ENCODE measurements at regions not wholly inside any gene's neighbourhood (a gene's known extent, or its start where the extent isn't known, plus 50 kb on each side); places are given as distances from the start of the nearest gene placed in this dataset.
A peak's percentile ranks its signal among the peaks of the same experiment; 100 is the strongest.

DNA sequence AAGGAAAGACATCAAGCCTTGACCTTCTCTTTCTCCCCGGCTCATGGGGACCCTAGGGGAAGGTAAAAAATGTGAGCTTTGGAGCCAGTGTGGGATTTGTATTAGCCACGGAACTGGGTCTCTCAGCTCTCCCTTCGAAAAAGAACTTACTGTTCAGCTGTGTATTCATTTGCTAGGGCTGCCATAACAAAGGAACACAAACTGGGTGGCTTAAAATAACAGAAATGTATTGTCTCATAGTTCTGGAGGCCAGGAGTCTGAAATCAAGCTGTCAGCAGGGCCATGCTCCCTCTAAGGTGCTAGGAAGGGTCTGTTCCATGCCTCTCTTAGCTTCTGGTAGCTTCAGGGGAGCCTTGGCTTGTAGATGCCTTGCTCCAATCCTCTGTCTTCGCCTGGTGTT, 83.5 kb upstream of the SLC2A1 start:
- Histone ChIP-seq H3K4me1 (peaks cover 37% of the 10 kb centered on the region), H3K36me3 (no peaks in the 10 kb centered on the region), H3K9me3 (replicated peaks) (no peaks in the 10 kb centered on the region), H3K27me3 (no peaks in the 10 kb centered on the region), H3K27ac (no peak overlapping the region; the same call in 1 of the 2 replicates), H3K4me3 (no peak overlapping the region)
- DNase-seq = no peak

DNA sequence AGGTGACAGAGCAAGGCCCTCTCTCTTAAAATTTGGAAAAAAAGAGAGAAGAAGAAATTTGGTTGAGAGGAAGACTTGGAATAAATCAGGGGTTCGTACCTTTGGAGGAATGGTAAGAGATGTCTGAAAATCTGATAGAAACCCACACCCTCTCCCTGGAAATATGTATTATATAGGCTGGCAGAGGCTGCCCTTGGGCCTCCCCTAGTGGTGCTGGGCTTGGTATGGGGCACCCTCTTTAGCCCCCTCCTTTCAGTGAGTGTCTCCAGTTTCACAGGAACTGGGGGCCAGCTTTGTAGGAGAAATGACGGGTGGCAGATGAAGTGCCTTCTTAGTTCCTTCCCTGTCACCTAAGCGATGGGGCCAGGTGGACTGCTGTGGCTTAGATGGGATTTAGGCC, 82.9 kb upstream of the SLC2A1 start:
- Histone ChIP-seq H3K9me3 (replicated peaks) (no peaks in the 10 kb centered on the region), H3K27me3 (no peaks in the 10 kb centered on the region), H3K36me3 (no peaks in the 10 kb centered on the region), H3K4me1 (peaks cover 37% of the 10 kb centered on the region), H3K27ac (no peak overlapping the region), H3K4me3 (no peak overlapping the region)
- no peak for DNase-seq

- Histone ChIP-seq H3K36me3 (no peaks in the 10 kb centered on the region), H3K4me1 (peaks cover 37% of the 10 kb centered on the region), H3K27ac (no peak overlapping the region), H3K4me3 (no peak overlapping the region), H3K9me3 (replicated peaks) (no peaks in the 10 kb centered on the region), H3K27me3 (no peaks in the 10 kb centered on the region)
- no peak for DNase-seq
Measured at GRCh38 chr1:43039228-43040055, 80.8 kb upstream of the SLC2A1 start.

- no peaks in the 10 kb centered on the region for H3K36me3 ChIP-seq
- H3K4me3 ChIP-seq = no peak overlapping the region
- peak; percentile 45 to 55 for DNase-seq
- no peaks in the 10 kb centered on the region for H3K27me3 ChIP-seq
- H3K27ac ChIP-seq = no peak overlapping the region
- peaks cover 31% of the 10 kb centered on the region for H3K4me1 ChIP-seq
- no peaks in the 10 kb centered on the region for H3K9me3 ChIP-seq (replicated peaks)
Measured at GRCh38 chr1:43038232-43038935, 79.7 kb upstream of the SLC2A1 start.

GRCh38 chr1:43037466-43037865, 78.8 kb upstream of the SLC2A1 start:
- Histone ChIP-seq H3K9me3 (replicated peaks) (no peaks in the 10 kb centered on the region), H3K27ac (no peak overlapping the region), H3K4me1 (peaks cover 22% of the 10 kb centered on the region), H3K4me3 (no peak overlapping the region), H3K36me3 (no peaks in the 10 kb centered on the region), H3K27me3 (no peaks in the 10 kb centered on the region)
- no peak for DNase-seq

- Histone ChIP-seq H3K27me3 (no peaks in the 10 kb centered on the region), H3K27ac (no peak overlapping the region), H3K4me3 (no peak overlapping the region)
Measured at GRCh38 chr1:43036932-43037331, 78.3 kb upstream of the SLC2A1 start.

GRCh38 chr1:43035821-43036741, 77.4 kb upstream of the SLC2A1 start:
- Histone ChIP-seq H3K36me3 (no peaks in the 10 kb centered on the region), H3K9me3 (replicated peaks) (no peaks in the 10 kb centered on the region), H3K4me1 (peaks cover 14% of the 10 kb centered on the region), H3K4me3 (no peak overlapping the region), H3K27ac (no peak overlapping the region), H3K27me3 (no peaks in the 10 kb centered on the region)
- no peak for DNase-seq

More at GRCh38 chr1:43036932-43037331, 78.3 kb upstream of the SLC2A1 start:
- peaks cover 16% of the 10 kb centered on the region for H3K4me1 ChIP-seq
- no peaks in the 10 kb centered on the region for H3K9me3 ChIP-seq (replicated peaks)
- no peak for DNase-seq
- no peaks in the 10 kb centered on the region for H3K36me3 ChIP-seq

- Histone ChIP-seq H3K4me3 (no peak overlapping the region), H3K27me3 (no peaks in the 10 kb centered on the region), H3K36me3 (no peaks in the 10 kb centered on the region), H3K27ac (no peak overlapping the region), H3K9me3 (replicated peaks) (no peaks in the 10 kb centered on the region), H3K4me1 (peaks cover 14% of the 10 kb centered on the region)
- no peak for DNase-seq
Measured at GRCh38 chr1:43034778-43035177, 76.1 kb upstream of the SLC2A1 start.

DNA sequence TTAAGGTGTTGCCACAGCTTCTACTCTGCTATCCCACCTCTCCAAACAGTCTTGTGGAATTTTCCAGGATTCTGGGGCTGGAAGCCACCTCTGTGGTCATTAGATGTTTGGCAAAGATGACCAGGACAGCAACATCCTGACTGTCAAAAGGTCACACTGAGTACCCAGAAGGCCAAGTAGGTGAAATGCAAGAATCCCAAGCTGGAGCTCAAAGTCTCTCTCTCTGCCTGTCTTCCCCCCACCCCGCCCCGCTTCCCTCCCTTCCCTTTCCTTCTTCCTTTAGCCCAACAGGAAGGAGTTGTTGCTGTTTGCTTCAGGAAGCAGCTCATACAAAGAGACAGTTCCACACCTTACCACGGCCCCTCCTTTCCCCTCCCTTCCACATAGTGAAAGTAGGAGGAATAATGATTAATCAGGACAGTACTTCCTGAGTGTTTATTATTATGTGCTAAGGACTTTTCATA, 75.6 kb upstream of the SLC2A1 start:
- no peak for DNase-seq
- H3K27ac ChIP-seq = no peak overlapping the region
- no peaks in the 10 kb centered on the region for H3K27me3 ChIP-seq
- H3K4me1 ChIP-seq = peaks cover 10% of the 10 kb centered on the region
- H3K36me3 ChIP-seq = no peaks in the 10 kb centered on the region
- no peaks in the 10 kb centered on the region for H3K9me3 ChIP-seq (replicated peaks)
- no peak overlapping the region for H3K4me3 ChIP-seq

- no peak overlapping the region for H3K27ac ChIP-seq
- no peak for DNase-seq
- no peaks in the 10 kb centered on the region for H3K36me3 ChIP-seq
- no peak overlapping the region for H3K4me3 ChIP-seq
- H3K4me1 ChIP-seq = no peaks in the 10 kb centered on the region
- H3K9me3 ChIP-seq (replicated peaks) = no peaks in the 10 kb centered on the region
- H3K27me3 ChIP-seq = no peaks in the 10 kb centered on the region
Measured at GRCh38 chr1:43031316-43032203, 72.9 kb upstream of the SLC2A1 start.

- Histone ChIP-seq H3K4me1 (no peaks in the 10 kb centered on the region), H3K4me3 (no peak overlapping the region), H3K27me3 (peaks cover 14% of the 10 kb centered on the region), H3K9me3 (replicated peaks) (no peaks in the 10 kb centered on the region), H3K27ac (no peak overlapping the region), H3K36me3 (no peaks in the 10 kb centered on the region)
- no peak for DNase-seq
Measured at GRCh38 chr1:43024905-43025304, 66.2 kb upstream of the SLC2A1 start.

GRCh38 chr1:43021547-43022474, 63.1 kb upstream of the SLC2A1 start:
- no peaks in the 10 kb centered on the region for H3K9me3 ChIP-seq (replicated peaks)
- no peak overlapping the region for H3K27ac ChIP-seq
- DNase-seq = no peak
- H3K27me3 ChIP-seq = peaks cover 14% of the 10 kb centered on the region
- no peaks in the 10 kb centered on the region for H3K36me3 ChIP-seq
- no peaks in the 10 kb centered on the region for H3K4me1 ChIP-seq
- no peak overlapping the region for H3K4me3 ChIP-seq

DNA sequence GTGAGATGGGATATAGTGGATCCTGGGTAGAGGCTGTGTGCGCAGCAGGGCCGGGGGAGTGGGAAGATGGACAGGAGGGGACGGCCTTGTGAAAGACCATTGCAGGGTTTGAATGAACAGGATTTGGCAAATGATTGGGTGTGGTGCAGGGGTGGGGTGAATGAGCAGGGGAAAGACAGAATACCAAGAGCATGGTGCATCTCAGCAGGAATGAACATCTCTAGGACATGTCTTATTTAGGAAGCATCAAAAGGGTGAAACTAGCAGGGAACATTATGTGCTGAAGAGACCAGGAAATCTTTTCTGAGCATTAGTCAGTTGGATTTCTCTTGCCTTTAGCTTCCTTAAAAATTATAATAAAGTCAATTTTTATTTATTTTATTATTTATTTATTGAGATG, 60.6 kb upstream of the SLC2A1 start:
- DNase-seq = no peak
- no peak overlapping the region for H3K4me3 ChIP-seq

More for the DNA sequence above, 60.6 kb upstream of the SLC2A1 start:
- Histone ChIP-seq H3K9me3 (replicated peaks) (no peaks in the 10 kb centered on the region), H3K4me1 (no peaks in the 10 kb centered on the region), H3K27me3 (peaks cover 21% of the 10 kb centered on the region), H3K27ac (no peak overlapping the region), H3K36me3 (no peaks in the 10 kb centered on the region)
